CD4-positive, alpha-beta T cell (primary cell): ENCODE measurements at regions not wholly inside any gene's neighbourhood (a gene's known extent, or its start where the extent isn't known, plus 50 kb on each side); places are given as distances from the start of the nearest gene placed in this dataset.

Source experiments
- ATAC-seq: fragments of 200-7000 bp; cut with Tn5 transposase; one replicate; pipeline ENCODE4 v1.10.0; 2022; ENCODE audit warnings: mild to moderate bottlenecking; ENCODE audit not compliant: poor library complexity
- CTCF ChIA-PET: fragments of 350-600 bp; sonication (Branson Sonifier 250); formaldehyde crosslinking; loops from one replicate; lab custom pipeline; 2021; ENCODE audit warnings: antibody characterized with exemption, inconsistent platforms; lab: Charles Lee
- POLR2A ChIA-PET: fragments of 350-600 bp; sonication (Branson Sonifier 250); formaldehyde crosslinking; loops from one replicate; lab custom pipeline; 2021; ENCODE audit warnings: antibody characterized with exemption, inconsistent platforms; lab: Charles Lee
- DNase-seq, 14 experiments: peaks; one replicate each; pipeline ENCODE4 v3.0.0-alpha.2; 2013 to 2020; ENCODE audit warnings: mixed read lengths in 2 of 14
- H3K27ac ChIP-seq, 2 donors: one replicate each; pipeline versions ENCODE4 v1.5.1 to v1.7.0; 2013; ENCODE audit warnings: low read length in 2 of 2, low read depth in 1 of 2, mild to moderate bottlenecking in 1 of 2
- H3K27me3 ChIP-seq, 2 experiments: 1 replicate in 1 of 2; 2 replicates in 1 of 2; pipeline versions ENCODE4 v1.6.1 to v1.7.0; 2013; ENCODE audit warnings: low read length in 2 of 2, control low read depth in 1 of 2, mild to moderate bottlenecking in 1 of 2, moderate library complexity in 1 of 2; ENCODE audit not compliant: insufficient read depth in 2 of 2, control insufficient read depth in 1 of 2
- H3K36me3 ChIP-seq: one replicate; pipeline ENCODE4 v1.6.1; 2013; ENCODE audit warnings: low read length, control low read depth; ENCODE audit not compliant: insufficient read depth
- H3K4me1 ChIP-seq: one replicate; pipeline ENCODE4 v1.6.1; 2013; ENCODE audit warnings: low read length, control low read depth; ENCODE audit not compliant: insufficient read depth
- H3K4me3 ChIP-seq: one replicate; pipeline ENCODE4 v1.5.1; 2013; ENCODE audit warnings: mild to moderate bottlenecking, low read length, moderate library complexity
- H3K9me3 ChIP-seq, 2 experiments: 1 replicate in 1 of 2; 2 replicates in 1 of 2; pipeline versions ENCODE4 v1.6.1 to v1.7.0; 2013; ENCODE audit warnings: low read length in 2 of 2, mild to moderate bottlenecking in 2 of 2, control low read depth in 1 of 2, moderate library complexity in 1 of 2; ENCODE audit not compliant: control insufficient read depth in 1 of 2, insufficient read depth in 1 of 2
- H3K27ac Mint-ChIP-seq: one replicate; pipeline ENCODE4 v1.8.0; 2020; ENCODE audit warnings: mixed read lengths
- H3K27me3 Mint-ChIP-seq: one replicate; pipeline ENCODE4 v1.8.0; 2021; ENCODE audit warnings: mixed read lengths
- H3K36me3 Mint-ChIP-seq: one replicate; pipeline ENCODE4 v1.8.0; 2021; ENCODE audit warnings: low read depth, mixed read lengths
- H3K4me1 Mint-ChIP-seq: one replicate; pipeline ENCODE4 v1.8.0; 2021; ENCODE audit warnings: low read depth, mixed read lengths
- H3K4me3 Mint-ChIP-seq: one replicate; pipeline ENCODE4 v1.8.0; 2020; ENCODE audit warnings: mild to moderate bottlenecking, mixed read lengths
- H3K9me3 Mint-ChIP-seq: one replicate; pipeline ENCODE4 v1.8.0; 2020; ENCODE audit warnings: mixed read lengths
- intact Hi-C, 2 experiments: fragments of 100-400 bp; cut with DNase I in 1 of 2; cut with micrococcal nuclease in 1 of 2; formaldehyde crosslinking; loops; one replicate each; pipeline versions ENCODE4 v1.15.1 to v1.9.0; 2023 to 2025; cut with DNase I, micrococcal nuclease
- TF ChIP-seq, protein P1 (sequence below): fragments of 200-600 bp; IDR thresholded peaks from one replicate; pipeline ENCODE4 v1.8.0; 2022; ENCODE audit warnings: antibody characterized with exemption, mild to moderate bottlenecking

GRCh38 chr5:167219298-167219697 is 1072.1 kb upstream of the WWC1 start:
- Histone ChIP-seq H3K9me3 (peaks cover 0 to 3% of the 10 kb centered on the region in 2 experiments), H3K27ac (no peak overlapping the region), H3K27me3 (no peaks in the 10 kb centered on the region), H3K4me1 (no peaks in the 10 kb centered on the region), H3K4me3 (no peak overlapping the region), H3K36me3 (no peaks in the 10 kb centered on the region)
- Mint-ChIP-seq H3K9me3 (no peaks in the 10 kb centered on the region), H3K27ac (no peak overlapping the region), H3K27me3 (no peaks in the 10 kb centered on the region), H3K4me3 (no peak overlapping the region), H3K36me3 (no peaks in the 10 kb centered on the region), H3K4me1 (no peaks in the 10 kb centered on the region)
- intact Hi-C loops: no loop called here
- DNase-seq: no peak
- no peak for ATAC-seq
- ChIA-PET CTCF (no interaction called here), POLR2A (no interaction called here)
- TF ChIP-seq, protein P1, sequence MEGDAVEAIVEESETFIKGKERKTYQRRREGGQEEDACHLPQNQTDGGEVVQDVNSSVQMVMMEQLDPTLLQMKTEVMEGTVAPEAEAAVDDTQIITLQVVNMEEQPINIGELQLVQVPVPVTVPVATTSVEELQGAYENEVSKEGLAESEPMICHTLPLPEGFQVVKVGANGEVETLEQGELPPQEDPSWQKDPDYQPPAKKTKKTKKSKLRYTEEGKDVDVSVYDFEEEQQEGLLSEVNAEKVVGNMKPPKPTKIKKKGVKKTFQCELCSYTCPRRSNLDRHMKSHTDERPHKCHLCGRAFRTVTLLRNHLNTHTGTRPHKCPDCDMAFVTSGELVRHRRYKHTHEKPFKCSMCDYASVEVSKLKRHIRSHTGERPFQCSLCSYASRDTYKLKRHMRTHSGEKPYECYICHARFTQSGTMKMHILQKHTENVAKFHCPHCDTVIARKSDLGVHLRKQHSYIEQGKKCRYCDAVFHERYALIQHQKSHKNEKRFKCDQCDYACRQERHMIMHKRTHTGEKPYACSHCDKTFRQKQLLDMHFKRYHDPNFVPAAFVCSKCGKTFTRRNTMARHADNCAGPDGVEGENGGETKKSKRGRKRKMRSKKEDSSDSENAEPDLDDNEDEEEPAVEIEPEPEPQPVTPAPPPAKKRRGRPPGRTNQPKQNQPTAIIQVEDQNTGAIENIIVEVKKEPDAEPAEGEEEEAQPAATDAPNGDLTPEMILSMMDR: no peak

DNA sequence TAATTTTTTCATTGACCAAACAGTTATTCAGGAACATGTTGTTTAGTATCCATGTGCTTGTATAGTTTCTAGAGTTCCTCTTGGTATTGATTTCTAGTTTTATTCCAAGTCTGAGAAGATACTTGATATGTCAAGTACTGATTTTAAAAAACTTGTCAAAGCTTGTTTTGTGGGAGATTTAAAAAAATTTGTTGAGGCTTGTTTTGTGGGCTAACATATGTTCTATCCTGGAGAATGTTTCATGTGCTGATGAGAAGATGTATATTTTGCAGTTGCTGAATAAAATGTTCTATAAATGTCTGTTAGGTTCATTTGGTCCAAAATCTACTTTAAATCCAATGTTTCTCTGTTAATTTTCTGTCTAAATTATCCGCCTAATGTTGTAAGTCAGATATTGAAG is 1065.1 kb upstream of the WWC1 start:
- Histone ChIP-seq H3K27me3 (no peaks in the 10 kb centered on the region), H3K4me1 (no peaks in the 10 kb centered on the region), H3K9me3 (peaks cover 0 to 17% of the 10 kb centered on the region in 2 experiments), H3K27ac (no peak overlapping the region), H3K36me3 (no peaks in the 10 kb centered on the region), H3K4me3 (no peak overlapping the region)
- no peak for ATAC-seq
- DNase-seq: no peak
- Mint-ChIP-seq H3K4me3 (no peak overlapping the region), H3K27me3 (no peaks in the 10 kb centered on the region), H3K9me3 (peaks cover 23% of the 10 kb centered on the region), H3K27ac (no peak overlapping the region), H3K36me3 (no peaks in the 10 kb centered on the region), H3K4me1 (no peaks in the 10 kb centered on the region)
- TF ChIP-seq, protein P1: no peak
- CTCF ChIA-PET: no interaction called here
- POLR2A ChIA-PET: no interaction called here
- intact Hi-C loops: no loop called here

GRCh38 chr5:167228134-167228533 is 1063.3 kb upstream of the WWC1 start:
- no peaks in the 10 kb centered on the region for H3K36me3 ChIP-seq
- ChIA-PET POLR2A (no interaction called here), CTCF (no interaction called here)
- intact Hi-C loops: no loop called here
- TF ChIP-seq, protein P1: no peak
- H3K27me3 Mint-ChIP-seq: no peaks in the 10 kb centered on the region
- DNase-seq (no peak), ATAC-seq (no peak)
- no peaks in the 10 kb centered on the region for H3K4me1 ChIP-seq
- no peaks in the 10 kb centered on the region for H3K27me3 ChIP-seq
- peaks cover 27% of the 10 kb centered on the region for H3K9me3 Mint-ChIP-seq
- no peak overlapping the region for H3K27ac Mint-ChIP-seq
- no peaks in the 10 kb centered on the region for H3K36me3 Mint-ChIP-seq
- H3K4me1 Mint-ChIP-seq: no peaks in the 10 kb centered on the region
- H3K4me3 Mint-ChIP-seq: no peak overlapping the region
- peaks cover 0 to 17% of the 10 kb centered on the region in 2 experiments for H3K9me3 ChIP-seq
- no peak overlapping the region for H3K4me3 ChIP-seq
- H3K27ac ChIP-seq: no peak overlapping the region
